Gastroesophageal sphincter (tissue), 3 donors: ENCODE measurements at regions not wholly inside any gene's neighbourhood (a gene's known extent, or its start where the extent isn't known, plus 50 kb on each side); places are given as distances from the start of the nearest gene placed in this dataset.

ENCODE experiments used
- CTCF ChIP-seq, 4 experiments: fragments of 200-600 bp in 2 of 4; fragments of 450-650 bp in 2 of 4; sonication (generic) in 1 of 4; IDR thresholded peaks; one replicate each; pipeline ENCODE4 v1.5.1; 2017 to 2019; ENCODE audit warnings: antibody characterized with exemption in 4 of 4, mild to moderate bottlenecking in 2 of 4, moderate library complexity in 2 of 4
- EP300 ChIP-seq: sonication (generic); formaldehyde crosslinking; IDR thresholded peaks from one replicate; pipeline ENCODE4 v1.6.1; 2017; ENCODE audit warnings: antibody characterized with exemption, mild to moderate bottlenecking
- POLR2A ChIP-seq, 2 donors: fragments of 450-650 bp; IDR thresholded peaks; one replicate each; pipeline ENCODE4 v1.6.1; 2017; ENCODE audit warnings: antibody characterized with exemption in 2 of 2, mild to moderate bottlenecking in 2 of 2, moderate library complexity in 1 of 2
- POLR2AphosphoS5 ChIP-seq: sonication (generic); formaldehyde crosslinking; IDR thresholded peaks from one replicate; pipeline ENCODE4 v1.6.1; 2017; ENCODE audit warnings: antibody characterized with exemption

GRCh38 chr10:57977262-57977661 lies 290.4 kb downstream of the IPMK start:
- no peak for TF ChIP-seq POLR2A (IDR thresholded peaks at IDR 0.05)
- TF ChIP-seq CTCF (IDR thresholded peaks at IDR 0.05) = no peak
- no peak for TF ChIP-seq POLR2AphosphoS5
- TF ChIP-seq EP300 = no peak
